ENCODE measurements at regions not wholly inside any gene's neighbourhood (a gene's known extent, or its start where the extent isn't known, plus 50 kb on each side); places are given as distances from the start of the nearest gene placed in this dataset.

- H3K4ac ChIP-seq (ENCODE audit: low read length) = no peak overlapping the region
- H3K79me1 ChIP-seq (ENCODE audit: low read depth, low read length) = no peaks in the 10 kb centered on the region
- no peak overlapping the region for H2BK5ac ChIP-seq (ENCODE audit: low read length)
- no peak overlapping the region for H3K9ac ChIP-seq (ENCODE audit: low read depth, low read length, poor library complexity)
- H2AK5ac ChIP-seq (ENCODE audit: low read depth, low read length) = no peak overlapping the region
- no peak overlapping the region for H2AFZ ChIP-seq (ENCODE audit: low read length)
- no peak overlapping the region for H2BK15ac ChIP-seq (ENCODE audit: low read length)
- no peak for DNase-seq (ENCODE audit: low spot score)
- no peak overlapping the region for H3K18ac ChIP-seq (ENCODE audit: low read length)
- H3K27ac ChIP-seq (replicated peaks; ENCODE audit: low read length) = no peak overlapping the region
- no peaks in the 10 kb centered on the region for H3K4me1 ChIP-seq (ENCODE audit: control insufficient read depth in 2 of 2, insufficient read depth in 1 of 2, low read depth in 1 of 2, low read length in 2 of 2)
- H2BK120ac ChIP-seq (ENCODE audit: low read depth, low read length) = no peak overlapping the region
- H3K27me3 ChIP-seq (ENCODE audit: control insufficient read depth in 3 of 3, insufficient read depth in 3 of 3, low read depth in 1 of 3, low read length in 3 of 3) = peaks cover 0 to 1% (median 0%) of the 10 kb centered on the region in 3 experiments
- H3K14ac ChIP-seq (ENCODE audit: low read length) = no peak overlapping the region
- H3K23ac ChIP-seq (ENCODE audit: low read depth, low read length, poor library complexity) = no peak overlapping the region
- H3K9me3 ChIP-seq (replicated peaks in 1 of 2; ENCODE audit: control insufficient read depth in 2 of 2, insufficient read depth in 1 of 2, low read depth in 1 of 2, low read length in 2 of 2) = peaks cover 0 to 3% of the 10 kb centered on the region in 2 donors
- H4K8ac ChIP-seq (ENCODE audit: low read depth, low read length) = no peak overlapping the region
- H2BK12ac ChIP-seq (ENCODE audit: low read length) = no peak overlapping the region
- H3K36me3 ChIP-seq (replicated peaks in 1 of 2; ENCODE audit: control insufficient read depth in 2 of 2, insufficient read depth in 2 of 2, low read length in 2 of 2) = no peaks in the 10 kb centered on the region
- no peak overlapping the region for H3K4me3 ChIP-seq (ENCODE audit: low read length in 2 of 2)
- no CpG with 5 or more reads among the region's 6 CpGs for WGBS, 2 donors (ENCODE audit: extremely low coverage in 2 of 2, insufficient read length in 2 of 2, insufficient replicate concordance in 1 of 2)
- H4K91ac ChIP-seq (ENCODE audit: low read depth, low read length, poor library complexity) = no peak overlapping the region
- H3K4me2 ChIP-seq (ENCODE audit: insufficient read depth, low read length, poor library complexity, severe bottlenecking) = no peak overlapping the region
Observed at GRCh38 chr16:17925761-17926160, 410.8 kb downstream of the NPIPA8 start.

DNA sequence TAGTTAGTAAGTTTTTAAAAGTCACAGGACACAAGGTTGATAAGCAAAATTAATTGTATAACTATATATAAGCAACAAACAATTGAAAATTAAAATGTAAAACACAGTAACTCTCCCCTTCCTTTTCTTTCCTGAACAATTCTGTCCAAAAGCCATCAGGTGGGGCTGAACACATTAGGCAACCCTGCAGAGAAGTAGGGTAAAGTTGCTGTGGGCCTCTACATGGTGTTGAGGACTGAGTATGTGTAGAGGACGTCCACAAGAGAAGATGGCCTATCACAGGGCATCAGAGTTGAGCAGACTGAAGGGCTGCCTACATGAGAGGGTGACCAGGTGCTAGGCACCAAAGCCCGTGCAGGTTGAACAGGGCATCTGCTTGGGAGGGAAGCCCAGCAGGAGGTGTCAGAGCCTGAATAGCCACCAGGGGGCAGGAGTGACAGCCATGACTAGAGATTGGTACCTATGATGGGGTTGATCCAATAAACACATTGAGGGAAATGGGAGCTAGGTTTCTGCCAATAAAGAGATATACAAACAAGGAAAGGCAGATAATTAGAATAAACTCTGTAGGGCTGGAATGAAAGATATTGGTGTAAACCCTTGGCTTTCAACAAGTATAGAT, 415.1 kb downstream of the NPIPA8 start:
- no peak for DNase-seq (ENCODE audit: low spot score)
- H3K79me1 ChIP-seq (ENCODE audit: low read depth, low read length) = no peaks in the 10 kb centered on the region
- no peak overlapping the region for H2BK120ac ChIP-seq (ENCODE audit: low read depth, low read length)
- H2AK5ac ChIP-seq (ENCODE audit: low read depth, low read length) = no peak overlapping the region
- H3K27me3 ChIP-seq (ENCODE audit: control insufficient read depth in 3 of 3, insufficient read depth in 3 of 3, low read depth in 1 of 3, low read length in 3 of 3) = peaks cover 0 to 2% (median 1%) of the 10 kb centered on the region in 3 experiments
- no peak overlapping the region for H3K14ac ChIP-seq (ENCODE audit: low read length)
- H3K9ac ChIP-seq (ENCODE audit: low read depth, low read length, poor library complexity) = no peak overlapping the region
- no peak overlapping the region for H2BK5ac ChIP-seq (ENCODE audit: low read length)
- H2BK12ac ChIP-seq (ENCODE audit: low read length) = no peak overlapping the region
- no peak overlapping the region for H4K8ac ChIP-seq (ENCODE audit: low read depth, low read length)
- H3K23ac ChIP-seq (ENCODE audit: low read depth, low read length, poor library complexity) = peak overlapping the region; percentile 29
- no peak overlapping the region for H3K4me3 ChIP-seq (ENCODE audit: low read length in 2 of 2)
- no peak overlapping the region for H3K27ac ChIP-seq (replicated peaks; ENCODE audit: low read length)
- no peak overlapping the region for H3K18ac ChIP-seq (ENCODE audit: low read length)
- H3K4ac ChIP-seq (ENCODE audit: low read length) = no peak overlapping the region
- no CpG with 5 or more reads among the region's 2 CpGs for WGBS, 2 donors (ENCODE audit: extremely low coverage in 2 of 2, insufficient read length in 2 of 2, insufficient replicate concordance in 1 of 2)
- no peak overlapping the region for H2BK15ac ChIP-seq (ENCODE audit: low read length)
- H3K4me2 ChIP-seq (ENCODE audit: insufficient read depth, low read length, poor library complexity, severe bottlenecking) = no peak overlapping the region
- H3K9me3 ChIP-seq (replicated peaks in 1 of 2; ENCODE audit: control insufficient read depth in 2 of 2, insufficient read depth in 1 of 2, low read depth in 1 of 2, low read length in 2 of 2) = peaks cover 0 to 7% of the 10 kb centered on the region in 2 donors
- no peaks in the 10 kb centered on the region for H3K4me1 ChIP-seq (ENCODE audit: control insufficient read depth in 2 of 2, insufficient read depth in 1 of 2, low read depth in 1 of 2, low read length in 2 of 2)
- H3K36me3 ChIP-seq (replicated peaks in 1 of 2; ENCODE audit: control insufficient read depth in 2 of 2, insufficient read depth in 2 of 2, low read length in 2 of 2) = no peaks in the 10 kb centered on the region
- no peak overlapping the region for H4K91ac ChIP-seq (ENCODE audit: low read depth, low read length, poor library complexity)
- no peak overlapping the region for H2AFZ ChIP-seq (ENCODE audit: low read length)

DNA sequence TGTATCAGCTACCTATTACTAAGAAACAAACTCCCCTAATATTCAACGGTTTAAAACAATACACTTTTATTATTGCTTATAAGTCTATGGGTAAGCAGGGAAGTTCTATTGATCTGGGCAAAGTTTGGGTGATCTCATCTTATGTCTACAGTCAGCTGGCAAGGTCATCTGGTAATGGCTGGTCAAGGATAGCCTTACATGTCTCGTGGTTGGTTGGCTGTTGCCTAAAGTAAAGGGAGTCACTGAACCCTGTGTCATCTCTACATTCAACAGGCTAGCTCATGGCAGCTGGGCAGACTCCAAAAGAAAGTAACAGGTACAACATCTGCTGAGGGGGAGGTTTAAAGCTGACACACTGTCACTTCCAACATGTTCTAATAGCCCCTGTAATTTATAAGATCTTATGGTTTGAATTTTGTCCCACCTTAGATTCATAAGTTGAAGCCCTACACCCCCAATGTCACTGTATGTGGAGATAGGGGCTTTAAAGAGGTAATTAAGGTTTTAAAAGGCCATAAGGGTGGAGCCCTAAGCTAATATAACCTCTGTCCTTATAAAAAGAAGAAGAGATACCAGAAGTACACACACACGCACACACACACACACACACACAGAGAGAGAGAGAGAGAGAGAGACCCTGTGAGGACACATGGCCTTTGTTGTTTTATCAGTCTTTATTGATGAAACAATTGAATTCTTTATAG, 419.1 kb downstream of the NPIPA8 start:
- H3K14ac ChIP-seq (ENCODE audit: low read length) = no peak overlapping the region
- no peaks in the 10 kb centered on the region for H3K79me1 ChIP-seq (ENCODE audit: low read depth, low read length)
- WGBS, 2 donors (ENCODE audit: extremely low coverage in 2 of 2, insufficient read length in 2 of 2, insufficient replicate concordance in 1 of 2) = no CpG with 5 or more reads among the region's 3 CpGs

GRCh38 chr16:17915791-17916190, 420.7 kb downstream of the NPIPA8 start:
- Histone ChIP-seq H3K4me2 (ENCODE audit: insufficient read depth, low read length, poor library complexity, severe bottlenecking) (no peak overlapping the region), H2BK5ac (ENCODE audit: low read length) (no peak overlapping the region), H4K91ac (ENCODE audit: low read depth, low read length, poor library complexity) (no peak overlapping the region), H3K4me3 (ENCODE audit: low read length in 2 of 2) (no peak overlapping the region), H3K18ac (ENCODE audit: low read length) (no peak overlapping the region), H3K9ac (ENCODE audit: low read depth, low read length, poor library complexity) (no peak overlapping the region), H2BK15ac (ENCODE audit: low read length) (no peak overlapping the region), H3K36me3 (replicated peaks in 1 of 2; ENCODE audit: control insufficient read depth in 2 of 2, insufficient read depth in 2 of 2, low read length in 2 of 2) (no peaks in the 10 kb centered on the region), H3K4ac (ENCODE audit: low read length) (no peak overlapping the region), H2BK12ac (ENCODE audit: low read length) (no peak overlapping the region), H2AFZ (ENCODE audit: low read length) (no peak overlapping the region), H3K4me1 (ENCODE audit: control insufficient read depth in 2 of 2, insufficient read depth in 1 of 2, low read depth in 1 of 2, low read length in 2 of 2) (no peaks in the 10 kb centered on the region), H3K79me1 (ENCODE audit: low read depth, low read length) (no peaks in the 10 kb centered on the region), H3K27ac (replicated peaks; ENCODE audit: low read length) (no peak overlapping the region), H3K14ac (ENCODE audit: low read length) (no peak overlapping the region), H4K8ac (ENCODE audit: low read depth, low read length) (no peak overlapping the region), H2AK5ac (ENCODE audit: low read depth, low read length) (no peak overlapping the region), H2BK120ac (ENCODE audit: low read depth, low read length) (no peak overlapping the region), H3K9me3 (replicated peaks in 1 of 2; ENCODE audit: control insufficient read depth in 2 of 2, insufficient read depth in 1 of 2, low read depth in 1 of 2, low read length in 2 of 2) (peaks cover 0 to 7% of the 10 kb centered on the region in 2 donors), H3K27me3 (ENCODE audit: control insufficient read depth in 3 of 3, insufficient read depth in 3 of 3, low read depth in 1 of 3, low read length in 3 of 3) (peaks cover 0 to 2% (median 0%) of the 10 kb centered on the region in 3 experiments), H3K23ac (ENCODE audit: low read depth, low read length, poor library complexity) (no peak overlapping the region)
- no peak for DNase-seq (ENCODE audit: low spot score)
- no CpG with 5 or more reads among the region's 5 CpGs for WGBS, 2 donors (ENCODE audit: extremely low coverage in 2 of 2, insufficient read length in 2 of 2, insufficient replicate concordance in 1 of 2)

More for the DNA sequence above, 419.1 kb downstream of the NPIPA8 start:
- Histone ChIP-seq H3K4me1 (ENCODE audit: control insufficient read depth in 2 of 2, insufficient read depth in 1 of 2, low read depth in 1 of 2, low read length in 2 of 2) (no peaks in the 10 kb centered on the region), H2BK15ac (ENCODE audit: low read length) (no peak overlapping the region), H3K4ac (ENCODE audit: low read length) (no peak overlapping the region), H4K8ac (ENCODE audit: low read depth, low read length) (no peak overlapping the region), H2AFZ (ENCODE audit: low read length) (no peak overlapping the region), H2BK5ac (ENCODE audit: low read length) (no peak overlapping the region), H2AK5ac (ENCODE audit: low read depth, low read length) (no peak overlapping the region), H3K36me3 (replicated peaks in 1 of 2; ENCODE audit: control insufficient read depth in 2 of 2, insufficient read depth in 2 of 2, low read length in 2 of 2) (no peaks in the 10 kb centered on the region), H3K23ac (ENCODE audit: low read depth, low read length, poor library complexity) (no peak overlapping the region), H3K4me3 (ENCODE audit: low read length in 2 of 2) (no peak overlapping the region), H3K27me3 (ENCODE audit: control insufficient read depth in 3 of 3, insufficient read depth in 3 of 3, low read depth in 1 of 3, low read length in 3 of 3) (peaks cover 0 to 2% (median 1%) of the 10 kb centered on the region in 3 experiments), H3K9ac (ENCODE audit: low read depth, low read length, poor library complexity) (no peak overlapping the region), H2BK120ac (ENCODE audit: low read depth, low read length) (no peak overlapping the region), H3K27ac (replicated peaks; ENCODE audit: low read length) (no peak overlapping the region), H3K4me2 (ENCODE audit: insufficient read depth, low read length, poor library complexity, severe bottlenecking) (no peak overlapping the region), H3K18ac (ENCODE audit: low read length) (no peak overlapping the region), H4K91ac (ENCODE audit: low read depth, low read length, poor library complexity) (no peak overlapping the region), H3K9me3 (replicated peaks in 1 of 2; ENCODE audit: control insufficient read depth in 2 of 2, insufficient read depth in 1 of 2, low read depth in 1 of 2, low read length in 2 of 2) (peaks cover 0 to 10% of the 10 kb centered on the region in 2 donors), H2BK12ac (ENCODE audit: low read length) (no peak overlapping the region)
- DNase-seq (ENCODE audit: low spot score) = no peak

All from neuronal stem cell (in vitro differentiated cells).